ENCODE measurements at regions not wholly inside any gene's neighbourhood (a gene's known extent, or its start where the extent isn't known, plus 50 kb on each side); places are given as distances from the start of the nearest gene placed in this dataset.

- BruUV-seq (replicated peaks): no TSS peak
- TF ChIP-seq, protein P1, sequence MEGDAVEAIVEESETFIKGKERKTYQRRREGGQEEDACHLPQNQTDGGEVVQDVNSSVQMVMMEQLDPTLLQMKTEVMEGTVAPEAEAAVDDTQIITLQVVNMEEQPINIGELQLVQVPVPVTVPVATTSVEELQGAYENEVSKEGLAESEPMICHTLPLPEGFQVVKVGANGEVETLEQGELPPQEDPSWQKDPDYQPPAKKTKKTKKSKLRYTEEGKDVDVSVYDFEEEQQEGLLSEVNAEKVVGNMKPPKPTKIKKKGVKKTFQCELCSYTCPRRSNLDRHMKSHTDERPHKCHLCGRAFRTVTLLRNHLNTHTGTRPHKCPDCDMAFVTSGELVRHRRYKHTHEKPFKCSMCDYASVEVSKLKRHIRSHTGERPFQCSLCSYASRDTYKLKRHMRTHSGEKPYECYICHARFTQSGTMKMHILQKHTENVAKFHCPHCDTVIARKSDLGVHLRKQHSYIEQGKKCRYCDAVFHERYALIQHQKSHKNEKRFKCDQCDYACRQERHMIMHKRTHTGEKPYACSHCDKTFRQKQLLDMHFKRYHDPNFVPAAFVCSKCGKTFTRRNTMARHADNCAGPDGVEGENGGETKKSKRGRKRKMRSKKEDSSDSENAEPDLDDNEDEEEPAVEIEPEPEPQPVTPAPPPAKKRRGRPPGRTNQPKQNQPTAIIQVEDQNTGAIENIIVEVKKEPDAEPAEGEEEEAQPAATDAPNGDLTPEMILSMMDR (IDR thresholded peaks at IDR 0.05; ENCODE audit: extremely low read depth in 1 of 2, insufficient read depth in 1 of 2, low read depth in 1 of 2, low read length in 2 of 2): no peak
- no peak for TF ChIP-seq FOS (IDR thresholded peaks at IDR 0.05; ENCODE audit: borderline replicate concordance, insufficient read depth, low read length)
- no peak for TF ChIP-seq POLR2AphosphoS5 (IDR thresholded peaks at IDR 0.05; ENCODE audit: insufficient read depth, low read depth, low read length)
- TF ChIP-seq MAX (IDR thresholded peaks at IDR 0.05; ENCODE audit: insufficient read depth, insufficient read length): no peak
- no peak for TF ChIP-seq JUN (IDR thresholded peaks at IDR 0.05; ENCODE audit: borderline replicate concordance, insufficient read depth, insufficient read length, low read depth)
- no peak for TF ChIP-seq GATA2 (IDR thresholded peaks at IDR 0.05; ENCODE audit: insufficient read depth, insufficient read length, low read depth, low read length)
- dilution Hi-C loops (cut with MboI; ENCODE audit: extremely low pct_ligation_motif_present, low sequenced_read_pairs): no loop called here
Measured at GRCh38 chr14:96625426-96625985, 123.3 kb downstream of the PAPOLA start.

More at GRCh38 chr14:96625426-96625985, 123.3 kb downstream of the PAPOLA start:
- H2AFZ ChIP-seq (ENCODE audit: low read depth, low read length): no peak overlapping the region
- no peaks in the 10 kb centered on the region for H3K9me3 ChIP-seq (replicated peaks; ENCODE audit: control insufficient read depth, insufficient read depth, low read length)
- H3K4me2 ChIP-seq (ENCODE audit: insufficient read depth, low read length): no peak overlapping the region
- no peaks in the 10 kb centered on the region for H3K36me3 ChIP-seq (ENCODE audit: control insufficient read depth in 2 of 2, extremely low read depth in 1 of 2, insufficient read depth in 2 of 2, low read length in 2 of 2)
- FAIRE-seq: no peak
- ChIA-PET POLR2A (no interaction called here), CTCF (no interaction called here)
- H3K4me1 ChIP-seq (ENCODE audit: control insufficient read depth, extremely low read depth, insufficient read depth, low read length): no peaks in the 10 kb centered on the region
- no peak overlapping the region for H3K4me3 ChIP-seq (replicated peaks in 1 of 3; ENCODE audit: insufficient read depth in 1 of 3, low read depth in 1 of 3, low read length in 3 of 3)
- H3K27ac ChIP-seq (ENCODE audit: insufficient read depth, low read depth, low read length): no peak overlapping the region
- no peaks in the 10 kb centered on the region for H4K20me1 ChIP-seq (replicated peaks; ENCODE audit: control insufficient read depth, extremely low read depth, insufficient read depth, low read length)
- no peaks in the 10 kb centered on the region for H3K27me3 ChIP-seq (ENCODE audit: control insufficient read depth in 2 of 2, insufficient read depth in 2 of 2, low read length in 2 of 2)
- H3K9ac ChIP-seq (replicated peaks; ENCODE audit: extremely low read depth, insufficient read depth, low read length): no peak overlapping the region
- DNase-seq (ENCODE audit: low read depth, low spot score): no peak
- no peaks in the 10 kb centered on the region for H3K79me2 ChIP-seq (ENCODE audit: control insufficient read depth, insufficient read depth, low read length)
- H3K9me1 ChIP-seq (replicated peaks; ENCODE audit: control insufficient read depth, extremely low read depth, insufficient read depth, low read length): no peaks in the 10 kb centered on the region
- intact Hi-C loops (cut with micrococcal nuclease): no loop called here

Measured in endothelial cell of umbilical vein (primary cell).